ENCODE measurements at regions not wholly inside any gene's neighbourhood (a gene's known extent, or its start where the extent isn't known, plus 50 kb on each side); places are given as distances from the start of the nearest gene placed in this dataset.
"Not testable (repeated sequence)": the region's sequence is repeated elsewhere in the genome, so short reads cannot be mapped to it uniquely, and the experiment has no call there.

- TF ChIP-seq POLR2A, CTCF, POLR2AphosphoS5 (IDR thresholded peaks at IDR 0.05): not testable (repeated sequence)
These were observed 136.3 kb upstream of the KCTD7 start for GRCh38 chr7:66492405-66492804.
